GM18909 (cell line): ENCODE measurements at regions not wholly inside any gene's neighbourhood (a gene's known extent, or its start where the extent isn't known, plus 50 kb on each side); places are given as distances from the start of the nearest gene placed in this dataset.
"Not testable (repeated sequence)": the region's sequence is repeated elsewhere in the genome, so short reads cannot be mapped to it uniquely, and the experiment has no call there.

Experiments
- ATAC-seq: cut with Tn5 transposase; IDR thresholded peaks from one replicate; pipeline ENCODE4 v1.9.1; 2021; ENCODE audit warnings: mild to moderate bottlenecking; ENCODE audit not compliant: unreplicated experiment, poor library complexity

- no peak for ATAC-seq
Observed at GRCh38 chrX:39020051-39020669, 218.9 kb downstream of the MID1IP1 start.

- ATAC-seq = no peak
Observed at GRCh38 chrX:39022106-39022505, 220.8 kb downstream of the MID1IP1 start.

- ATAC-seq = no peak
Observed at GRCh38 chrX:39029221-39029620, 228.0 kb downstream of the MID1IP1 start.

- no peak for ATAC-seq
Observed at GRCh38 chrX:39030636-39031035, 229.4 kb downstream of the MID1IP1 start.

DNA sequence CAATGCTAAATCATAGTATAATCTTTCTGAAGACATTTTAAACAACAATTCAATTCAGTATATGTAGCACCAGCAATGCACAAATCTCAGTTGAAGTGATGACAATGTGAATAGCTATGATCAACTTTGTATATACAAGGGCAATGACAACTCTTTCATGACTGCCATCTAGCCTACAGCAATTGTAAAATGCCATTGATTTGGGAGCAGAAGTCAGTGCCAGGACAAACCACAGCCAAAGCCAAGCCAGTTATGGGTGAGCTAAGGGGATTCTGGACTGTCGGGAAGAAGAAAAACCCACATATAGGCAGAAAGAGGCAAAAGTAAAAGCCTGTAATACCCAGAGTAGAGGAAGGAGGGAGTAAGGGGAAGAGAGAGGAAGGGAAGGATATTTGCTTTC, 238.6 kb downstream of the MID1IP1 start:
- ATAC-seq = no peak

DNA sequence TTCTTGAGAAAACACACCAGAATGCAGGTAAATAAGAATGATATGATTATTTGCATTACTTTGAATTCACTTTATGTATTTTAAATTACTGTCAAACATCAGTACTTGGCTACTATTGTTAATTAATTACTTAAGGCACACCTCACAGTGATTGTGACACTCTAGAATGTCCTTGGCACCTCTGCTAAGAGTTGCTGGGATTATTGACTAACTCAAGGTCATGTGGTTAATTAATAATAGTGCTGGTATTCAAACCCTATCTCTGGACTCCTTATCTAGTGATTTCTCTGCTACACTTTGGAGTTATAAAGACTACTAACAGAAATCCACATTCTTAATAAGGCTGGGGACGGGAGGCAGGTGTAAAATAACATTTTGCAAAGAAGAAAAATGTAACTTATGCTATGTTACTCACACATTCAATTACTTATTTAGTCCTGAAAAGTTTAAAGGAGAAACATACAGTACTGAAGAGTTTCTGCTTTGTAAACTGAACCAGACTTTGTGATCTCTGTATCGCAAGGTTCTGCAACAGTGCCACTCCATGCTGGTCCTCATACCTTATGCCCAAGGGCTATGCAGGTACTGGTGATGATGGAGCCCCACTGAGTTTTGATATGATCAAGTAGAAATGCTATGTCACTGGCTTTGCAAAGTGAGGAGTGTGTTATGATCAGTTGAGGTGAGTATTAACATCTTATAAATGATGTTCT, 242.7 kb downstream of the MID1IP1 start:
- ATAC-seq = no peak

GRCh38 chrX:39047174-39047573, 245.9 kb downstream of the MID1IP1 start:
- ATAC-seq = no peak

DNA sequence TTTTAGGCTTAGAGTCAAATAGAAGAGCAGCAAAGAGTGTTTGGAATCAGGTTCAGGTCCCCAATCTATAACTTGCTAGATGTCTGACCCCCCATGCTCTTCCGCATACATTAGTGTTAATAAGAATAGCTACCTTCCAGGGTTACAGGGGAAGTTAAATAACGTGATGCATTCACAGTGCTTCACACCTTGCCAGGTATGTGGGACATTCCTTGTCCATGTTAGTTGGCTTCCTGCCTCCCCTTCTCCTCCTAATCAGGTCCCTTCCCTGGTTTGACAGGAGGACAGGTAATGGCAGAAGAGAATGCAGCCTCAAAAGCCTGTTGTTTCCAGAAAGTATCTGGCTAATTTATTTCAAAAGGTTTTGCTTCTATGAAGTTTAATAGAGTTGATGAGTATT, 248.7 kb downstream of the MID1IP1 start:
- ATAC-seq = no peak

DNA sequence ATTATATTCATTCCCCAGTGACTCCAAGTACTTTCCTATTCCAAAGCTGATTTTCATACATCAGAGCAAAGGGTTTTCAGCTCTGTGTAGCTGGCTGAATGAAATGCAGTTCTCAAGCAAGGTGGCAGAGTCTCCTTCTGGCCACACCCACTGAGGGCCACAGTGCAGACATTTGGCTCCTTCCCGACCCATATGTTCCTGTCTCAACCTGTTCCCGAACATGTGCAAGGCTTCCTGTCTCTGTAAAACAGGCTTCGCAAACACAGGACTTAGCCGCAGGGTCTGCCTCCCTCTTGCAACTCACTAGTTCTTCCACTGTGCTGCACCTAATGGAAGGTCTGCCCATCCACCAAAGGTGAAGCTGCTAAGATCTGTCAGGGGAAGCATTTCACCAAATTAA, 249.2 kb downstream of the MID1IP1 start:
- no peak for ATAC-seq

DNA sequence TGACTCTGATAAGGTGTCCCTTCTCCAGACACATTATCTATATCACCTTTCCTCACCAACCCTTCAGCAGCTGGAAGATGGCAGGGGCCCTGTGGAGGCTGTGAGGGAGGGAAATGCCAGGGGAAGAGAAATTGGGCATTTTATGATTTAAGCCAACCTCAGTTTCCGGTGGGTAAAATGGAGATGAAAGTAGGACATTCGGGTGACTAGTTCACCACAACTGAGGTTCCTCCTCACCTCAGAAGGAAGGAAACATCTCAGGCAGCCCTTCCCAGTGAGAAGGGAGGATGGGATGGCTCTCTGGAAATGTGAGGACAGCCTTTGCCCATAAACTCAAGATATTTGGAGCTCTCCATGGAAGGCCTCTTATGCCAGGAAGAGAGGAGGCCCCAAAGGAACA, 251.5 kb downstream of the MID1IP1 start:
- no peak for ATAC-seq

DNA sequence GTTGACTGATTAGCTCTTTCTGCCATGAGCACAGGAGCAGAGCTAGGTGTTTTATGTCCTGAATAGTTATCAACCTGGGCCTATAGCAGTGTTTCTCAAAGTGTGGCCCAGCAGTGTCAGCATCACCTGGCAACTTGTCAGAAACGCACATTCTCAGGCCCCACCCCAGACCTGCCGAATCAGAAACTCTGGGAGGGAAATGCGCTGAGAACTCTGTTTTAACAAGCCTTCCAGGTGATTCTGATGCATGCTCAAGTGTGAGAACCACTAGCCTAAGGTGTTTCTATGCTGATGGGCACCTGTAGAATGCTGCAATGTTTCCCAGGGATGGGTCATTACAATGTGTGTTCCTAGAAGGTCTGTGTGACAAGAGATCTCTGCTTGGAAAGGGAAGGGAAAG, 257.5 kb downstream of the MID1IP1 start:
- ATAC-seq = no peak

- ATAC-seq = no peak
Observed at GRCh38 chrX:39059866-39060265, 258.6 kb downstream of the MID1IP1 start.

GRCh38 chrX:39063037-39063436, 261.8 kb downstream of the MID1IP1 start:
- no peak for ATAC-seq

DNA sequence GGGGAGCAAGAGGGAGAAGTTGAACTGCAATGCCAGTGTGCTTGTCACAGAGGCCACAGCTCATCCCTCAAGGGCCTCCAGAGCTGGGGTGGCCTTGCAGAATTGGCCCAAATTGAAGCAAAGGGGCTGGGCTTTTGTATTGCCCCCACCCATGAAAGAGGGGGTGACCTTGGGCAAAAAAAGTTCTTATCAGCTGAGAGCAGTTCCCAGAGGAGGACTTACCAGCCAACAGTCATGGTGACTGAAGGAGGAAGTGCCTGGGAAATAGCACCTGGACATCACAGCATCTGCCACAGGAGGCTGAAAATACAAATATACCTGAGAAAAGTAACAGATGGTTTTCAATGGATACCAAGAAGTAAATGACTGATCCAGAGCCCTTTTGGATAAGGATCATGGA, 262.4 kb downstream of the MID1IP1 start:
- ATAC-seq = no peak

DNA sequence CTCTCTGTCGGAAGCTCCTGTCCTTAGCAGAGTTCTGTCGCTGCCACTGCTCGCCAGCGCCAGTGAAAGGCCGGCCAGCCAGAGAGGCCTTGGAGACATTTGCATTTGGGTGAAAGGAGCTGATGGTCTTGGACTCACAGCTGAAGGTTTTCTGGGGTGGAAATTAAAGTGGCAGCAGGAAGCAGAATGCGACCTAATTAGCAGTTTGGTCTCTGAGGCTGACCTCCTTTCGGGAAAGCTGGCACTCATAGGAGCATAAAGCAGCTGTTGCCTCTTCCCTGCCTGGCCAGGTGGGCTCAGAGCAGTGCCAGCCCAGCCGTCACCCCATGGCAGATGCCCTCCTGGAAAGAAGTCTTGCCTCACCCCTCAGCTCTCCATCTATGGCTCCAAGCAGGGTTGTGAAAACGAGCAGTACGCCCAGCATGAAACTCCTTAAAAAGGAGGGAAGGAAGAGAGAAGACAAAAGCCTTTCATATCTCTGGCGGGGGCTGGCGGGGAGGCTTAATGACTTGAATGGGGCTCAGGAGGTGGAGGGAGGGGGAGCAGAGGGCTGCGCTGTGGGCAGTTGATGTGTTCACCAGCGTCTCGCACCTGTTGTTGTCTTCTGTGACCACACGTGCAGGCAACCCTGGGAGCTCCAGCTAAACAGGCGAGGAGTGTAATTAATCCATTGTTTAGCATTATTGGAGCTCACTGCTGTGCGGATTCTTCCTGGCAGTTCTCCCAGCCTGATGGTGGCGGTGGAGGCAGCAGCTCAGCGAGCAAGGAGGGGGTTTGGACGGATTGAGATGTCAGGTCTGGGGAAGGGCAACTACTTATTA, 264.0 kb downstream of the MID1IP1 start:
- ATAC-seq = no peak

DNA sequence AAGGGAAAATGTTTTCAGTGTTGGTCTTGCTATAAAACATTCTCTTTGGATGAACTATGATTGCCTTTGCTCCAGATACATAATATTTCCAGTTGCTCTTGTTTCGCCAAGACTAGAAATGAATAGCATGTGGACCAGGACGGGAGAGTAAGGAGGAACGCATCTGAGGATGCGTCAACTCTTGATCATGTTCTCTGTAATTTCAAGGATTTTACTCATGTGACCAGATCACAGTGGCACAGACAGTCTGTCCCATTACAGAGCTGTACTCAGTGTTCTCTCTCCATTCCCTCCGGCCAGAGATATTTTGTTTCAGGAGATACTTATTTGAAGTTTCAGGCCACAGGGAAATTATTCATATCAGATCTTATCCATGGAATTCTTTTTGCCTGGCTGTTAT, 266.6 kb downstream of the MID1IP1 start:
- ATAC-seq = no peak

GRCh38 chrX:39068634-39069033, 267.4 kb downstream of the MID1IP1 start:
- not testable (repeated sequence) for ATAC-seq

GRCh38 chrX:39070009-39070408, 268.8 kb downstream of the MID1IP1 start:
- no peak for ATAC-seq

- ATAC-seq = no peak
Observed at GRCh38 chrX:39073131-39073530, 271.9 kb downstream of the MID1IP1 start.

DNA sequence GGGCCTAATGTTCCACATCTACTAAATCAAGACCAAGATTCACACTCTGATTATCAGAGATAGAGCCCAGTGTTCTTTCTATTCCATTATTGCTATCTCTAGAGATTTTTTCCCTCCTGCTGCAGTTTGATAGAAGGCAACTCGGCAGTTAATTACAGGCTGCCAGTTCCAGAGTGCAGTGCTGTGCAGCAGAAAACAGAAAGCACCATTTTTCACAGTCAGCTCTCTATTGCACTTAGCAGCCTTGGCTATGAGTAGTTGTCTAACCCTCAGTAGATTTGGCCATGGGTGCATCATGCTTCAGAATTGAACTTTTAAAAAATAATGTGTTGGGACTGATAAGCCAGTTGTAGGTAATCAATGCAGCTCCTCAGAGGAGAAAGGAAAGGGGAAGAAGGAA, 295.3 kb downstream of the MID1IP1 start:
- ATAC-seq = no peak

GRCh38 chrX:39104745-39105144, 303.5 kb downstream of the MID1IP1 start:
- ATAC-seq = no peak
